GM12891 (cell line): ENCODE measurements at regions not wholly inside any gene's neighbourhood (a gene's known extent, or its start where the extent isn't known, plus 50 kb on each side); places are given as distances from the start of the nearest gene placed in this dataset.

Experiments used
- POLR2A ChIP-seq: IDR thresholded peaks from 2 replicates; pipeline ENCODE4 v1.6.1; 2011; ENCODE audit warnings: low read depth, low read length, control low read depth
- POLR2AphosphoS5 ChIP-seq: IDR thresholded peaks from 2 replicates; pipeline ENCODE4 v1.6.1; 2011; ENCODE audit warnings: low read depth, low read length, control low read depth
- TAF1 ChIP-seq: IDR thresholded peaks from 2 replicates; pipeline ENCODE4 v1.6.1; 2011; ENCODE audit warnings: low read depth, low read length, control low read depth

GRCh38 chr14:104237651-104238423 is 99.5 kb downstream of the KIF26A start:
- TF ChIP-seq POLR2A (no peak), TAF1 (no peak), POLR2AphosphoS5 (no peak)
